SK-N-MC (cell line): ENCODE measurements at regions not wholly inside any gene's neighbourhood (a gene's known extent, or its start where the extent isn't known, plus 50 kb on each side); places are given as distances from the start of the nearest gene placed in this dataset.

Experiments used
- EZH2 ChIP-seq: fragments of 200-600 bp; sonication (generic); IDR thresholded peaks from one replicate; pipeline ENCODE4 v1.6.1; 2017; ENCODE audit warnings: antibody characterized with exemption
- POLR2AphosphoS5 ChIP-seq: IDR thresholded peaks from 2 replicates; pipeline ENCODE4 v1.6.1; 2012; ENCODE audit warnings: mild to moderate bottlenecking, low read depth, low read length, borderline replicate concordance

GRCh38 chr7:106521541-106521940, 139.4 kb downstream of the CCDC71L start:
- no peak for TF ChIP-seq POLR2AphosphoS5
- no peak for TF ChIP-seq EZH2
